SK-N-SH (cell line): ENCODE measurements at regions not wholly inside any gene's neighbourhood (a gene's known extent, or its start where the extent isn't known, plus 50 kb on each side); places are given as distances from the start of the nearest gene placed in this dataset.

Experiments used
- CTCF ChIA-PET: fragments of 300-600, 350-600 bp; formaldehyde crosslinking; extraction: SDS; loops from one replicate; lab custom pipeline; 2021; lab: Yijun Ruan, JAX
- POLR2A ChIA-PET: fragments of 350-600 bp; sonication (Branson Sonifier 250); formaldehyde crosslinking; extraction: SDS; loops from one replicate; lab custom pipeline; 2020; ENCODE audit warnings: antibody characterized with exemption, inconsistent platforms; lab: Yijun Ruan, JAX
- DNase-seq: peaks from one replicate; pipeline ENCODE4 v3.0.0; 2012
- H2AFZ ChIP-seq: fragments of 200-600 bp; sonication (generic); 2 replicates; pipeline ENCODE4 v1.8.1; 2016; ENCODE audit warnings: antibody characterized with exemption, mild to moderate bottlenecking, low read depth
- H3F3A ChIP-seq: fragments of 200-600 bp; sonication (generic); replicated peaks from 2 replicates; pipeline ENCODE3; 2016; ENCODE audit warnings: antibody characterized with exemption, mild to moderate bottlenecking; ENCODE audit not compliant: insufficient read depth
- H3K27ac ChIP-seq, 2 experiments: fragments of 200-500 bp in 1 of 2; fragments of 200-600 bp in 1 of 2; sonication (Bioruptor generic) in 1 of 2; sonication (generic), shearing (Covaris generic) in 1 of 2; 2 replicates each; pipeline versions ENCODE4 v1.5.1 to v1.6.1; 2014 to 2016; ENCODE audit warnings: low read depth in 2 of 2, inconsistent platforms in 1 of 2, low read length in 1 of 2, mild to moderate bottlenecking in 1 of 2, mixed read lengths in 1 of 2
- H3K27me3 ChIP-seq: fragments of 200-600 bp; sonication (generic), shearing (Covaris generic); 2 replicates; pipeline ENCODE4 v1.6.1; 2016; ENCODE audit warnings: mixed run types; ENCODE audit not compliant: insufficient read depth
- H3K36me3 ChIP-seq, 2 experiments: fragments of 200-500 bp in 1 of 2; fragments of 200-600 bp in 1 of 2; sonication (Bioruptor generic) in 1 of 2; sonication (generic) in 1 of 2; replicated peaks in 1 of 2; 2 replicates each; pipeline versions ENCODE3 to v1.5.1; 2014 to 2016; ENCODE audit warnings: low read length in 1 of 2, mild to moderate bottlenecking in 1 of 2; ENCODE audit not compliant: insufficient read depth in 2 of 2, control insufficient read depth in 1 of 2
- H3K4me1 ChIP-seq, 2 experiments: fragments of 200-500 bp in 1 of 2; fragments of 200-600 bp in 1 of 2; sonication (Bioruptor generic) in 1 of 2; sonication (generic), shearing (Covaris generic) in 1 of 2; 2 replicates each; pipeline versions ENCODE4 v1.5.1 to v1.6.1; 2014 to 2016; ENCODE audit warnings: low read depth in 1 of 2, low read length in 1 of 2, mixed run types in 1 of 2; ENCODE audit not compliant: insufficient read depth in 2 of 2, control insufficient read depth in 1 of 2
- H3K4me2 ChIP-seq: fragments of 200-600 bp; sonication (generic), shearing (Covaris generic); 2 replicates; pipeline ENCODE4 v1.6.1; 2017; ENCODE audit warnings: mixed run types
- H3K4me3 ChIP-seq, 2 experiments: fragments of 200-500 bp in 1 of 2; fragments of 200-600 bp in 1 of 2; sonication (Bioruptor generic) in 1 of 2; sonication (generic), shearing (Covaris generic) in 1 of 2; 2 replicates each; pipeline versions ENCODE4 v1.5.1 to v1.8.1; 2014 to 2016; ENCODE audit warnings: low read depth in 2 of 2, inconsistent platforms in 1 of 2, low read length in 1 of 2, mild to moderate bottlenecking in 1 of 2, mixed read lengths in 1 of 2, moderate library complexity in 1 of 2
- H3K79me2 ChIP-seq: fragments of 200-600 bp; sonication (generic); 2 replicates; pipeline ENCODE4 v1.8.1; 2017; ENCODE audit warnings: mild to moderate bottlenecking; ENCODE audit not compliant: insufficient read depth
- H3K9ac ChIP-seq: fragments of 200-600 bp; sonication (generic); 2 replicates; pipeline ENCODE4 v1.6.1; 2017; ENCODE audit warnings: mixed run types
- H3K9me2 ChIP-seq: fragments of 200-600 bp; sonication (generic); 2 replicates; pipeline ENCODE4 v1.6.1; 2017; ENCODE audit warnings: mixed run types
- H3K9me3 ChIP-seq: fragments of 200-600 bp; sonication (generic); 2 replicates; pipeline ENCODE4 v1.6.1; 2017; ENCODE audit warnings: mixed run types, mild to moderate bottlenecking, moderate library complexity
- H4K20me1 ChIP-seq: fragments of 200-600 bp; sonication (generic); 2 replicates; pipeline ENCODE4 v1.6.1; 2017; ENCODE audit warnings: mild to moderate bottlenecking, mixed run types; ENCODE audit not compliant: insufficient read depth
- CHD2 ChIP-seq: fragments of 150-350 bp; IDR thresholded peaks from 2 replicates; pipeline ENCODE4 v1.6.1; 2018; ENCODE audit warnings: low read length; ENCODE audit not compliant: partially characterized antibody
- ELF1 ChIP-seq: IDR thresholded peaks from 2 replicates; pipeline ENCODE4 v1.4.0; 2012
- EP300 ChIP-seq, 2 experiments: IDR thresholded peaks; 2 replicates each; pipeline versions ENCODE4 v1.4.0 to v1.6.1; 2012; ENCODE audit warnings: borderline replicate concordance in 1 of 2, low read depth in 1 of 2, low read length in 1 of 2
- EZH2phosphoT487 ChIP-seq: fragments of 200-600 bp; sonication (generic); IDR thresholded peaks from 2 replicates; pipeline ENCODE4 v1.6.1; 2017; ENCODE audit warnings: low read depth, mixed run types, mild to moderate bottlenecking, antibody characterized with exemption, moderate library complexity, borderline replicate concordance
- FOXJ3 ChIP-seq: sonication (generic); formaldehyde crosslinking; IDR thresholded peaks from 2 replicates; pipeline ENCODE4 v1.5.1; 2020; ENCODE audit warnings: mild to moderate bottlenecking, missing genetic modification reagents
- FOXM1 ChIP-seq: IDR thresholded peaks from 2 replicates; pipeline ENCODE4 v1.4.0; 2012; ENCODE audit warnings: low read depth, mild to moderate bottlenecking
- GABPA ChIP-seq: IDR thresholded peaks from 2 replicates; pipeline ENCODE4 v1.4.0; 2012; ENCODE audit warnings: low read depth, mild to moderate bottlenecking
- MXI1 ChIP-seq: IDR thresholded peaks from 2 replicates; pipeline ENCODE4 v1.6.1; 2012; ENCODE audit warnings: mild to moderate bottlenecking, low read depth, low read length, improper control_type of control experiment
- NFIC ChIP-seq: IDR thresholded peaks from 2 replicates; pipeline ENCODE4 v1.4.0; 2012; ENCODE audit warnings: borderline replicate concordance
- POLR2AphosphoS5 ChIP-seq: IDR thresholded peaks from 2 replicates; pipeline ENCODE4 v1.6.1; 2012; ENCODE audit warnings: low read depth, low read length
- RAD21 ChIP-seq: IDR thresholded peaks from 2 replicates; pipeline ENCODE4 v1.6.1; 2012; ENCODE audit warnings: mild to moderate bottlenecking, low read length
- TAF1 ChIP-seq: IDR thresholded peaks from 2 replicates; pipeline ENCODE4 v1.6.1; 2012; ENCODE audit warnings: low read depth, mild to moderate bottlenecking, low read length, moderate library complexity, borderline replicate concordance
- TEAD4 ChIP-seq: IDR thresholded peaks from 2 replicates; pipeline ENCODE4 v1.4.0; 2012; ENCODE audit warnings: mild to moderate bottlenecking, borderline replicate concordance; ENCODE audit not compliant: insufficient read depth
- YY1 ChIP-seq: IDR thresholded peaks from 2 replicates; pipeline ENCODE4 v1.4.0; 2012; ENCODE audit warnings: low read depth, mild to moderate bottlenecking
- WGBS: methylation state at CpG from one replicate; pipeline ENCODE4 v1.1.6; 2017; ENCODE audit warnings: low lambda C conversion rate; 5-methylcytosine and 5-hydroxymethylcytosine counted together
- TF ChIP-seq, protein P1 (sequence below): fragments of 150-350 bp; IDR thresholded peaks from 2 replicates; pipeline ENCODE4 v1.6.1; 2017; ENCODE audit warnings: antibody characterized with exemption, low read length, low read depth, borderline replicate concordance
- TF ChIP-seq, protein P2 (sequence below): IDR thresholded peaks from 2 replicates; pipeline ENCODE4 v1.4.0; 2012; ENCODE audit warnings: low read depth
- TF ChIP-seq, protein P3 (sequence below): IDR thresholded peaks from 2 replicates; pipeline ENCODE4; 2012
- TF ChIP-seq, protein P4 (sequence below): fragments of 150-350 bp; IDR thresholded peaks from 2 replicates; pipeline ENCODE4 v1.6.1; 2016; ENCODE audit warnings: mild to moderate bottlenecking, low read depth, low read length

DNA sequence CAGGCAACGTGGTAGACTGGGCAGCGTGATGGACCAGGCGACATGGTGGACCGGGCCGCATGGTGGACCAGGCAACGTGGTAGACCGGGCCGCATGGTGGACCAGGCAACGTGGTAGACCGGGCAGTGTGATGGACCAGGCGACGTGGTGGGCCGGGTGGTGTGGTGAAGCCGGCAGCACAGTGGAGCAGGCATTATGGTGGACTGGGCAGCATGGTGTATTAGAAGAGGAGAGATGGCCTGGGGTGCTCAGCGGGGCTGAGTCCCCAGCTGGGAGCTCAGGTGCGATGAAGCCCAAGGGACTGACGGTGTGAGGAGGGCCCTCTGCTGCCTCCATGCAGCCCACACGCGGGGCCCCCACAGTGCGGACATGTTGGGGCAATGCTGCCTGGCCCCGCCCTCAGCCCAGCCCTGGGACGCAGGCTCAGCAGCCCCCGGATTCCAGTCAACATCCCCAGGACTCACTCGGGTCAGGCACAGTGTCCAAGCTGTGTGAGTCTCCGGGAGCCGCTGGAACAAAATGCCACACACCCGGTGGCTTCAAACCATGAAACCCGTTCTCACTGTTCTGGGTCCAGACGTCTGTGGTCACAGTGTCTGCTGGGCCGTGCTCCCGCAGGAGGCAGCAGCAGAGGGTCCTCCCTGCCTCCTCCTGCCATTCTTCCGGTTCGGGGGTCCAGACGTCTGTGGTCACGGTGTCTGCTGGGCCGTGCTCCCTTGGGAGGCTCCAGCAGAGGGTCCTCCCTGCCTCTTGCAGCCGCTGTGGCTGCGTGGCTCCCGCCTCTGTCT, 1084.9 kb downstream of the BRD1 start:
- H3K9ac ChIP-seq: no peak overlapping the region
- TF ChIP-seq, protein P1, sequence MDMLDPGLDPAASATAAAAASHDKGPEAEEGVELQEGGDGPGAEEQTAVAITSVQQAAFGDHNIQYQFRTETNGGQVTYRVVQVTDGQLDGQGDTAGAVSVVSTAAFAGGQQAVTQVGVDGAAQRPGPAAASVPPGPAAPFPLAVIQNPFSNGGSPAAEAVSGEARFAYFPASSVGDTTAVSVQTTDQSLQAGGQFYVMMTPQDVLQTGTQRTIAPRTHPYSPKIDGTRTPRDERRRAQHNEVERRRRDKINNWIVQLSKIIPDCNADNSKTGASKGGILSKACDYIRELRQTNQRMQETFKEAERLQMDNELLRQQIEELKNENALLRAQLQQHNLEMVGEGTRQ: no peak
- no peak for TF ChIP-seq ELF1
- TF ChIP-seq, all 33 proteins: peak for 0
- no peak for DNase-seq
- ChIA-PET CTCF (no interaction called here), POLR2A (no interaction called here)
- Histone ChIP-seq H4K20me1 (no peaks in the 10 kb centered on the region), H3K4me3 (no peak overlapping the region), H3K36me3 (no peaks in the 10 kb centered on the region), H3K4me2 (no peak overlapping the region), H2AFZ (no peak overlapping the region), H3K79me2 (no peaks in the 10 kb centered on the region), H3K4me1 (no peaks in the 10 kb centered on the region), H3K27me3 (no peaks in the 10 kb centered on the region; the same call in 1 of the 2 replicates), H3K9me2 (no peaks in the 10 kb centered on the region), H3F3A (no peaks in the 10 kb centered on the region), H3K9me3 (no peaks in the 10 kb centered on the region), H3K27ac (no peak overlapping the region)
- 41% methylated on average over 23 of the region's 39 CpGs for WGBS

DNA sequence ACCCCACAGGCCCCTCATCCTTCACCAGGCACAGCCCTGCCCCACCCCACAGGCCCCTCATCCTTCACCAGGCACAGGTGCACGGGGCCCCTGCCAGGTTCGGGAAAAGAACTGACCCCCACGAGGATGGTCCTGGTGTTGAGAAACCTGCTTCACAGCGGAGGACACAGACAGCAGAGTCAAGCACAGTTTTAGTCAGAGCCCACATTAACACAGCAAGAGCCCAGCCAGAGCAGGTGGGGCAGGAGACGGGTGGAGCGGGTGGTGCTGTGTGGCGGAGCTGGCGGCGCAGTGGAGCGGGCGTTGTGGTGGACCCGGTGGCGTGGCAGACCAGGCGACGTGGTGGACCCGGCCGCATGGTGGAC, 1085.5 kb downstream of the BRD1 start:
- no peak for DNase-seq
- Histone ChIP-seq H3K9me3 (no peaks in the 10 kb centered on the region), H3K79me2 (no peaks in the 10 kb centered on the region), H4K20me1 (no peaks in the 10 kb centered on the region), H3K36me3 (no peaks in the 10 kb centered on the region), H2AFZ (no peak overlapping the region), H3K4me1 (no peaks in the 10 kb centered on the region), H3F3A (no peaks in the 10 kb centered on the region)
- WGBS: 59% methylated on average over 15 of the region's 17 CpGs
- POLR2A ChIA-PET: no interaction called here
- TF ChIP-seq NFIC (no peak), YY1 (no peak), CHD2 (no peak), ELF1 (no peak), EZH2phosphoT487 (no peak)
- TF ChIP-seq, protein P2, sequence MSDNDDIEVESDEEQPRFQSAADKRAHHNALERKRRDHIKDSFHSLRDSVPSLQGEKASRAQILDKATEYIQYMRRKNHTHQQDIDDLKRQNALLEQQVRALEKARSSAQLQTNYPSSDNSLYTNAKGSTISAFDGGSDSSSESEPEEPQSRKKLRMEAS: no peak
- TF ChIP-seq, protein P3, sequence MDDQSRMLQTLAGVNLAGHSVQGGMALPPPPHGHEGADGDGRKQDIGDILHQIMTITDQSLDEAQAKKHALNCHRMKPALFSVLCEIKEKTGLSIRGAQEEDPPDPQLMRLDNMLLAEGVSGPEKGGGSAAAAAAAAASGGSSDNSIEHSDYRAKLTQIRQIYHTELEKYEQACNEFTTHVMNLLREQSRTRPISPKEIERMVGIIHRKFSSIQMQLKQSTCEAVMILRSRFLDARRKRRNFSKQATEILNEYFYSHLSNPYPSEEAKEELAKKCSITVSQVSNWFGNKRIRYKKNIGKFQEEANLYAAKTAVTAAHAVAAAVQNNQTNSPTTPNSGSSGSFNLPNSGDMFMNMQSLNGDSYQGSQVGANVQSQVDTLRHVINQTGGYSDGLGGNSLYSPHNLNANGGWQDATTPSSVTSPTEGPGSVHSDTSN: no peak
- TF ChIP-seq, all 33 proteins: peak for 0
- Histone ChIP-seq H3K9ac (no peak overlapping the region), H3K4me2 (no peak overlapping the region), H3K27ac (no peak overlapping the region), H3K27me3 (no peaks in the 10 kb centered on the region; the same call in 1 of the 2 replicates), H3K4me3 (no peak overlapping the region), H3K9me2 (no peaks in the 10 kb centered on the region)
- CTCF ChIA-PET: no interaction called here

DNA sequence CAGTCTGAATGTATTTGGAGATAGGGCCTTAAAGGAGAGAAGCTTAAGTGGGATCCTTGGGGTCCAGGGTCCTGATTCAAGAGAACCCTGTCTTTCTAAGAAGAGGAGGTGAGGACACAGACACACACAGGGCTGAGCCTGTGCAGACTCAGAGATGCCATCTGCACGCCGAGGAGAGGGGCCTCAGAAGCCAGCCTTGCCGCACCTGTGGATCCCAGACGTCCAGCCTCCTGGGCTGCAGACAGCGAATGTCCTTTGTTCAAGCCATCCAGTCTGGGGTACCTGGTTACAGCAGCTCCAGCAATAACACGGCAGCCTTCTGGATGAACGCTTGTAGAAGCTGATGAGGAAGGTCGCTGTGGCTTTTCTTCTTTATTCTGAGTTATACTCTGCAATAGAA, 1086.1 kb downstream of the BRD1 start:
- Histone ChIP-seq H3F3A (no peaks in the 10 kb centered on the region), H4K20me1 (no peaks in the 10 kb centered on the region), H3K9me2 (no peaks in the 10 kb centered on the region), H3K4me1 (no peaks in the 10 kb centered on the region), H3K79me2 (no peaks in the 10 kb centered on the region), H3K27me3 (no peaks in the 10 kb centered on the region; the same call in 1 of the 2 replicates), H3K4me3 (no peak overlapping the region), H3K9me3 (no peaks in the 10 kb centered on the region), H3K9ac (no peak overlapping the region), H3K36me3 (no peaks in the 10 kb centered on the region), H3K4me2 (no peak overlapping the region), H2AFZ (no peak overlapping the region), H3K27ac (no peak overlapping the region)
- 52% methylated on average over 6 of the region's 8 CpGs for WGBS
- ChIA-PET POLR2A (no interaction called here), CTCF (no interaction called here)
- DNase-seq: no peak
- no peak for TF ChIP-seq GABPA
- no peak for TF ChIP-seq ELF1
- no peak for TF ChIP-seq TAF1
- TF ChIP-seq FOXM1: no peak
- no peak for TF ChIP-seq FOXJ3 (CRISPR knock-in tag)
- TF ChIP-seq, protein P1: no peak
- TF ChIP-seq POLR2AphosphoS5: no peak
- TF ChIP-seq, protein P4, sequence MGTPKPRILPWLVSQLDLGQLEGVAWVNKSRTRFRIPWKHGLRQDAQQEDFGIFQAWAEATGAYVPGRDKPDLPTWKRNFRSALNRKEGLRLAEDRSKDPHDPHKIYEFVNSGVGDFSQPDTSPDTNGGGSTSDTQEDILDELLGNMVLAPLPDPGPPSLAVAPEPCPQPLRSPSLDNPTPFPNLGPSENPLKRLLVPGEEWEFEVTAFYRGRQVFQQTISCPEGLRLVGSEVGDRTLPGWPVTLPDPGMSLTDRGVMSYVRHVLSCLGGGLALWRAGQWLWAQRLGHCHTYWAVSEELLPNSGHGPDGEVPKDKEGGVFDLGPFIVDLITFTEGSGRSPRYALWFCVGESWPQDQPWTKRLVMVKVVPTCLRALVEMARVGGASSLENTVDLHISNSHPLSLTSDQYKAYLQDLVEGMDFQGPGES: no peak
- TF ChIP-seq CHD2: no peak
- no peak for TF ChIP-seq TEAD4
- TF ChIP-seq RAD21: no peak
- TF ChIP-seq EP300 (IDR thresholded peaks at IDR 0.05; ENCODE audit: borderline replicate concordance in 1 of 2, low read depth in 1 of 2, low read length in 1 of 2): no peak
- TF ChIP-seq MXI1: no peak
